Liver (tissue), 3 donors: ENCODE measurements at regions not wholly inside any gene's neighbourhood (a gene's known extent, or its start where the extent isn't known, plus 50 kb on each side); places are given as distances from the start of the nearest gene placed in this dataset.

Experiments
- ATF3 ChIP-seq: IDR thresholded peaks from 2 replicates; pipeline ENCODE4 v1.6.1; 2016; ENCODE audit warnings: antibody characterized with exemption
- GABPA ChIP-seq, 2 donors: IDR thresholded peaks in 1 of 2; conservative IDR thresholded peaks in 1 of 2; 2 replicates each; pipeline ENCODE4 v1.6.1; 2016; ENCODE audit warnings: antibody characterized with exemption in 2 of 2, mild to moderate bottlenecking in 1 of 2, moderate library complexity in 1 of 2
- JUND ChIP-seq, 2 donors: IDR thresholded peaks; 2 replicates each; pipeline ENCODE4 v1.6.1; 2016; ENCODE audit warnings: antibody characterized with exemption in 2 of 2
- RXRA ChIP-seq, 2 donors: IDR thresholded peaks; 2 replicates each; pipeline ENCODE4 v1.6.1; 2017 to 2018; ENCODE audit warnings: antibody characterized with exemption in 2 of 2, mild to moderate bottlenecking in 1 of 2
- SP1 ChIP-seq: IDR thresholded peaks from 2 replicates; pipeline ENCODE4 v1.6.1; 2018; ENCODE audit warnings: antibody characterized with exemption, mild to moderate bottlenecking
- TAF1 ChIP-seq: conservative IDR thresholded peaks from 2 replicates; pipeline ENCODE4 v1.6.1; 2016; ENCODE audit warnings: antibody characterized with exemption, mild to moderate bottlenecking
- YY1 ChIP-seq: IDR thresholded peaks from 2 replicates; pipeline ENCODE4 v1.6.1; 2016; ENCODE audit warnings: antibody characterized with exemption, mild to moderate bottlenecking
- TF ChIP-seq, protein P1 (sequence below): fragments of 150-350 bp; IDR thresholded peaks from 2 replicates; pipeline ENCODE4 v1.5.1; 2017; ENCODE audit warnings: improper control_type of control experiment, low read depth, low read length; ENCODE audit not compliant: missing input control
- donor health status: healthy.
- donor health status: healthy.

DNA sequence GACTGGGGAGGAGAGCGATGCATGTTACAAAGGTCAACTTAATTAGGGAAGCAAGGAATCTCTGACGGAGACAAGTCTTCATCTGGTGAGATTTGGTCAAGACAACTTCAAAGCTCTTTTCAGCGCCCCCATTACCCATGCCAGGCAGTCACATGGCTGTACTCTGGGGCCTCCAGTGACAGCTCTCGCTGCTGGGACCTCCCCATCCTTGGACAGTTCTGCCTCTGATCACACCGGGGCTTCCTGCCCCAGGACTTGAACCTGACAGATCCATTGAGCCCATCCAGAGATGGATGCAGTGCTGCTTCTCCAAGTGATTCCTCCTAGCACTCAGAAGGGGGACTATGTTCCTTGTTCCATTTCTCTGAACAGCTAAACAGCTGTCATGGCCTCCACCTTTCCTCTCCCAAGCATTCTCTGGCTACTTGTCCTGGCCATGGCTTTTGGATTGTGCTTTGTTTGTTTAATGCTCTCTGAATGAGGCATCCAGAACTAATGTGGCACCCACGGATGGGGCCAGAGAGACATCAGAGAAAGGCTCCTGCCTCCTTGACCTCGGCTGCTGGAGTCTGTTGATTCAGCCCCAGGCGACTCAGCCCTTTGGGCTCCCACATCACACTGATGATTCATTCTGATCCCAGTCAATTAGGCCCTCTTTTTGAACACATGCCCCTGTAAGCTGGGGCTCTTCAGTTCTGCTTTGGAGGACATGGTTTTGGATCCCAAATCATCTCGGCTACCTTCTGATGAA is 122.1 kb upstream of the ADAMTS16 start:
- TF ChIP-seq, protein P1, sequence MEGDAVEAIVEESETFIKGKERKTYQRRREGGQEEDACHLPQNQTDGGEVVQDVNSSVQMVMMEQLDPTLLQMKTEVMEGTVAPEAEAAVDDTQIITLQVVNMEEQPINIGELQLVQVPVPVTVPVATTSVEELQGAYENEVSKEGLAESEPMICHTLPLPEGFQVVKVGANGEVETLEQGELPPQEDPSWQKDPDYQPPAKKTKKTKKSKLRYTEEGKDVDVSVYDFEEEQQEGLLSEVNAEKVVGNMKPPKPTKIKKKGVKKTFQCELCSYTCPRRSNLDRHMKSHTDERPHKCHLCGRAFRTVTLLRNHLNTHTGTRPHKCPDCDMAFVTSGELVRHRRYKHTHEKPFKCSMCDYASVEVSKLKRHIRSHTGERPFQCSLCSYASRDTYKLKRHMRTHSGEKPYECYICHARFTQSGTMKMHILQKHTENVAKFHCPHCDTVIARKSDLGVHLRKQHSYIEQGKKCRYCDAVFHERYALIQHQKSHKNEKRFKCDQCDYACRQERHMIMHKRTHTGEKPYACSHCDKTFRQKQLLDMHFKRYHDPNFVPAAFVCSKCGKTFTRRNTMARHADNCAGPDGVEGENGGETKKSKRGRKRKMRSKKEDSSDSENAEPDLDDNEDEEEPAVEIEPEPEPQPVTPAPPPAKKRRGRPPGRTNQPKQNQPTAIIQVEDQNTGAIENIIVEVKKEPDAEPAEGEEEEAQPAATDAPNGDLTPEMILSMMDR = no peak
- TF ChIP-seq GABPA (IDR thresholded peaks at IDR 0.05 in 1 of 2, conservative IDR thresholded peaks at IDR 0.05 in 1 of 2) = no peak
- no peak for TF ChIP-seq JUND (IDR thresholded peaks at IDR 0.05)
- TF ChIP-seq YY1 = no peak
- no peak for TF ChIP-seq RXRA (IDR thresholded peaks at IDR 0.05)
- no peak for TF ChIP-seq SP1
- no peak for TF ChIP-seq ATF3
- no peak for TF ChIP-seq TAF1
